ENCODE measurements at regions not wholly inside any gene's neighbourhood (a gene's known extent, or its start where the extent isn't known, plus 50 kb on each side); places are given as distances from the start of the nearest gene placed in this dataset.

DNA sequence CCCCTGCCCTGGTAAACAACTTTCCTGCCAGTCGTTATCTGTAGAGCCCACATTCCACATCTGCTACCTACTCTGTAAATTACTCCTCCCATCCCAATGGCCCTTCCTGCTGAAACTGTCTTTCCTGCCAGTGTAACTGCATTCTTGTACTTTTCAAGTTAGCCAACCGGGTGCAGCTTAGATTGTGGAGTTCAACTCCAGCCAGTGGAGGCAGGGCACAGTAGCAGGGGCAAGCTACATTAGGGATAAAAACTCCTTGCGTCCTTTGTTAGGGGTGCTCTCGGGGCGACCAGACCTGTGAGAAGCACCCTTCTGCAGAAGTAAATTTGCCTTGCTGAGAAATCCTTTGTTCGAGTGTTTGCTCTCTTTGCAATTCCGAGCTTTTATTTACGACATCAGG is 639.0 kb upstream of the TYRP1 start:
- Histone ChIP-seq H3K9me3 (ENCODE audit: control extremely low read depth in 1 of 3, control insufficient read depth in 2 of 3, insufficient read depth in 1 of 3, low read length in 2 of 3) (peaks cover 2 to 6% (median 5%) of the 10 kb centered on the region in 3 donors), H3K27ac (ENCODE audit: low read length in 2 of 2) (no peak overlapping the region), H3K79me2 (ENCODE audit: control insufficient read depth, insufficient read depth, low read length) (no peaks in the 10 kb centered on the region), H3K27me3 (replicated peaks in 1 of 4; ENCODE audit: control extremely low read depth in 1 of 4, control insufficient read depth in 3 of 4, insufficient read depth in 4 of 4, low read length in 3 of 4) (no peaks in the 10 kb centered on the region), H3K4me3 (ENCODE audit: control extremely low read depth in 1 of 5, extremely low read depth in 1 of 5, insufficient read depth in 1 of 5, low read depth in 2 of 5, low read length in 4 of 5) (no peak overlapping the region), H4K20me1 (ENCODE audit: control insufficient read depth, insufficient read depth, low read length, poor library complexity, severe bottlenecking) (no peaks in the 10 kb centered on the region), H3K4me1 (ENCODE audit: control insufficient read depth in 2 of 2, insufficient read depth in 2 of 2, low read length in 2 of 2) (no peaks in the 10 kb centered on the region), H3K4me2 (replicated peaks; ENCODE audit: low read depth, low read length, poor library complexity, severe bottlenecking) (no peak overlapping the region), H3K9ac (ENCODE audit: low read length) (no peak overlapping the region), H3K36me3 (replicated peaks in 1 of 2; ENCODE audit: control extremely low read depth in 1 of 2, control insufficient read depth in 1 of 2, extremely low read depth in 1 of 2, insufficient read depth in 2 of 2, low read length in 1 of 2) (no peaks in the 10 kb centered on the region), H2AFZ (ENCODE audit: insufficient read depth, low read depth, low read length, poor library complexity, severe bottlenecking) (no peak overlapping the region)
- no peak for TF ChIP-seq EZH2 (IDR thresholded peaks at IDR 0.05; ENCODE audit: borderline replicate concordance, insufficient read depth, low read depth, low read length, poor library complexity, severe bottlenecking)
- TF ChIP-seq, protein P1, sequence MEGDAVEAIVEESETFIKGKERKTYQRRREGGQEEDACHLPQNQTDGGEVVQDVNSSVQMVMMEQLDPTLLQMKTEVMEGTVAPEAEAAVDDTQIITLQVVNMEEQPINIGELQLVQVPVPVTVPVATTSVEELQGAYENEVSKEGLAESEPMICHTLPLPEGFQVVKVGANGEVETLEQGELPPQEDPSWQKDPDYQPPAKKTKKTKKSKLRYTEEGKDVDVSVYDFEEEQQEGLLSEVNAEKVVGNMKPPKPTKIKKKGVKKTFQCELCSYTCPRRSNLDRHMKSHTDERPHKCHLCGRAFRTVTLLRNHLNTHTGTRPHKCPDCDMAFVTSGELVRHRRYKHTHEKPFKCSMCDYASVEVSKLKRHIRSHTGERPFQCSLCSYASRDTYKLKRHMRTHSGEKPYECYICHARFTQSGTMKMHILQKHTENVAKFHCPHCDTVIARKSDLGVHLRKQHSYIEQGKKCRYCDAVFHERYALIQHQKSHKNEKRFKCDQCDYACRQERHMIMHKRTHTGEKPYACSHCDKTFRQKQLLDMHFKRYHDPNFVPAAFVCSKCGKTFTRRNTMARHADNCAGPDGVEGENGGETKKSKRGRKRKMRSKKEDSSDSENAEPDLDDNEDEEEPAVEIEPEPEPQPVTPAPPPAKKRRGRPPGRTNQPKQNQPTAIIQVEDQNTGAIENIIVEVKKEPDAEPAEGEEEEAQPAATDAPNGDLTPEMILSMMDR (IDR thresholded peaks at IDR 0.05): no peak
- H3K27me3 Mint-ChIP-seq: no peaks in the 10 kb centered on the region
- ChIA-PET POLR2A (no interaction called here), CTCF (no interaction called here)
- intact Hi-C loops (cut with micrococcal nuclease): no loop called here
- ATAC-seq (ENCODE audit: low read depth) (no peak), DNase-seq (no peak)
- no peak overlapping the region for H3K27ac Mint-ChIP-seq
- H3K9me3 Mint-ChIP-seq (ENCODE audit: insufficient read depth): peaks cover 3% of the 10 kb centered on the region
- no peaks in the 10 kb centered on the region for H3K4me1 Mint-ChIP-seq
- no peak overlapping the region for H3K4me3 Mint-ChIP-seq
- WGBS (ENCODE audit: insufficient coverage): 91% methylated on average over 5 of the region's 8 CpGs

- Histone ChIP-seq H3K4me2 (replicated peaks; ENCODE audit: low read depth, low read length, poor library complexity, severe bottlenecking) (no peak overlapping the region), H2AFZ (ENCODE audit: insufficient read depth, low read depth, low read length, poor library complexity, severe bottlenecking) (no peak overlapping the region), H3K79me2 (ENCODE audit: control insufficient read depth, insufficient read depth, low read length) (no peaks in the 10 kb centered on the region), H3K27me3 (replicated peaks in 1 of 4; ENCODE audit: control extremely low read depth in 1 of 4, control insufficient read depth in 3 of 4, insufficient read depth in 4 of 4, low read length in 3 of 4) (no peaks in the 10 kb centered on the region), H3K4me3 (ENCODE audit: control extremely low read depth in 1 of 5, extremely low read depth in 1 of 5, insufficient read depth in 1 of 5, low read depth in 2 of 5, low read length in 4 of 5) (no peak overlapping the region), H3K4me1 (ENCODE audit: control insufficient read depth in 2 of 2, insufficient read depth in 2 of 2, low read length in 2 of 2) (no peaks in the 10 kb centered on the region), H4K20me1 (ENCODE audit: control insufficient read depth, insufficient read depth, low read length, poor library complexity, severe bottlenecking) (no peaks in the 10 kb centered on the region), H3K9ac (ENCODE audit: low read length) (no peak overlapping the region), H3K27ac (ENCODE audit: low read length in 2 of 2) (no peak overlapping the region), H3K36me3 (replicated peaks in 1 of 2; ENCODE audit: control extremely low read depth in 1 of 2, control insufficient read depth in 1 of 2, extremely low read depth in 1 of 2, insufficient read depth in 2 of 2, low read length in 1 of 2) (no peaks in the 10 kb centered on the region), H3K9me3 (ENCODE audit: control extremely low read depth in 1 of 3, control insufficient read depth in 2 of 3, insufficient read depth in 1 of 3, low read length in 2 of 3) (peaks cover 2 to 6% (median 5%) of the 10 kb centered on the region in 3 donors)
- no peaks in the 10 kb centered on the region for H3K4me1 Mint-ChIP-seq
- no CpG with 5 or more reads among the region's 2 CpGs for WGBS (ENCODE audit: insufficient coverage)
- H3K9me3 Mint-ChIP-seq (ENCODE audit: insufficient read depth): peaks cover 3% of the 10 kb centered on the region
- ATAC-seq (ENCODE audit: low read depth) (no peak), DNase-seq (no peak)
- H3K27me3 Mint-ChIP-seq: no peaks in the 10 kb centered on the region
- intact Hi-C loops (cut with micrococcal nuclease): no loop called here
- no peak overlapping the region for H3K4me3 Mint-ChIP-seq
- TF ChIP-seq, protein P1 (IDR thresholded peaks at IDR 0.05): no peak
- no peak for TF ChIP-seq EZH2 (IDR thresholded peaks at IDR 0.05; ENCODE audit: borderline replicate concordance, insufficient read depth, low read depth, low read length, poor library complexity, severe bottlenecking)
- no peak overlapping the region for H3K27ac Mint-ChIP-seq
- ChIA-PET POLR2A (no interaction called here), CTCF (no interaction called here)
These were observed 636.3 kb upstream of the TYRP1 start for GRCh38 chr9:12056874-12057273.

All from B cell (primary cell).